ENCODE measurements at regions not wholly inside any gene's neighbourhood (a gene's known extent, or its start where the extent isn't known, plus 50 kb on each side); places are given as distances from the start of the nearest gene placed in this dataset.
"Not testable (repeated sequence)": the region's sequence is repeated elsewhere in the genome, so short reads cannot be mapped to it uniquely, and the experiment has no call there.

GRCh38 chr7:67486401-67486800 lies 489.8 kb downstream of the TYW1 start:
- DNase-seq: no peak

DNA sequence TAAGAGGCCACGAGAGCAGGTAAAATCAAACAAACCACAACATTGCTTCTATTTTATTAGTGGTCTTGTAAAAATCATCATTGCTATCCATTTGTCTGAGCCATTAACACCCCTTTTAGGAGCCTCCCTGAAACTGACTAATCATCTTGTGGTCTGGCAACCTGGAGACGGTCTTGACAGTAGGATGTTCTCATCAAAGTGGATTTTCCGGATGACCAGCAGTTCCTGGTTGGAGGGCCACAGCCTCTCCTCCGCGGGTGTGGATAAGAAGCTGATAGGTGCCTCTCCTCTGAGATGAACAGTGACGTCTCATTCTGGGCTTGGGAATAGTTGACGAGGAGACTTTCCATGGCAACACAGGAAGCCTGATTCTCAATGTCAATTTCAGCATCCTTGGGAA lies 490.7 kb downstream of the TYW1 start:
- DNase-seq: no peak

GRCh38 chr7:67489881-67490280 lies 493.2 kb downstream of the TYW1 start:
- DNase-seq: no peak

DNA sequence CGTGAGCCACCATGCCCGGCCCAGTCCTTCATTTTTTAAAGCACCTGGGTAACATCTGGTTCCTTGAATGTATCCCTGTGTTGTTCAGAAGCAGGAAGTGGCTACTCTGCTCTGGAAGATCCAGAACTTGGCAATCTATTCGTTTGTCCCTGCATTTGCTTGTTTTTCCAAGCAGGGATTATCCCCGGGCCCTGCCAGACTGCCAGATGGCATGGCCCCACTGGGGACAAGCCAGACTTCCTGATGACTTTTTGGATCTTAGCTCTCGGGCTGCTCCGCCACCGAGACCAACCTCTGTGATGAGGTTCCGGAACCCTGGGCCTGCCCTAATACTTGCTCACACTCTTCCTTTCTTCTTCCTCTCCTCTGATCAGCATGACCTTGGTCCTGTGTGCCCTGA lies 496.7 kb downstream of the TYW1 start:
- no peak for DNase-seq

DNA sequence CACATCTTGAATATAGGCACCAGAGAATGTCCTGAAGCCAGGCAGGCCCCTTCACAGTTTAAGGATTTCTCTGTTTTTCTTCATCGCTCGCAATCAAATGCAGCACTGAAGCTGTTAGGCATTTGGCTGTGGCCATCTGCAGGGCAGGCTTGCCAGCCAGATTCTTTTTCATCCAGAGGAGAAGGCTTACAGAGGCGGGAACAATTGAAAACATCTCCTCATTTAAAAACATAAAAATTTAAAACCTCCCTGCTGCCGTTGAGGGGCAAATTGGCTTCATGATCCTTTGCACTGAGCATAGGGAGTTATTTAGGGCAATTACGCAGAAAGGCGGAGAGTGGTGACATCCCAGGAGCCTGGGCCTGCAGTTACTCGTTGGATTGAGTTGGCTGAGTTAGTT lies 500.0 kb downstream of the TYW1 start:
- no peak for DNase-seq

- not testable (repeated sequence) for DNase-seq
These were observed 501.3 kb downstream of the TYW1 start for GRCh38 chr7:67497914-67498313.

DNA sequence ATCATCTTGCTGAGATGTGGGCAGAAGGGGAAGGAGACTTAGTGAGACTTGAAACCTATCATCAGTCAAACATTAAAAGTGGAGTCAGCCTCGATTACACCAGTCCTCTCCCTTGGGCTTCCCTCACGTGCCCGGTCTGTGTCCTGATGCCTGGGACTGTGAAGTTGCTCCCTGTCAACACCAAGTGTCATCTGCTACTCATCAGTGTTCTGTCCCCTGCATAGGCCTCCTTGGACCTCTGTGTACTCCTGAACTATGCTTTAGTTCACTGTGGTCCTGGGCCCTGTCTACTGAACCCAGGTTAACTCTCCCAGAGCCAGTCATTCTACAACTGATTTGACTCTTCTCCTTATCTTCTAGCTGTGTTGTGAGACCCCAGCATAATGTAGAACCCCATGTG lies 506.3 kb downstream of the TYW1 start:
- no peak for DNase-seq

- no peak for DNase-seq
These were observed 508.8 kb downstream of the TYW1 start for GRCh38 chr7:67505449-67505848.

DNA sequence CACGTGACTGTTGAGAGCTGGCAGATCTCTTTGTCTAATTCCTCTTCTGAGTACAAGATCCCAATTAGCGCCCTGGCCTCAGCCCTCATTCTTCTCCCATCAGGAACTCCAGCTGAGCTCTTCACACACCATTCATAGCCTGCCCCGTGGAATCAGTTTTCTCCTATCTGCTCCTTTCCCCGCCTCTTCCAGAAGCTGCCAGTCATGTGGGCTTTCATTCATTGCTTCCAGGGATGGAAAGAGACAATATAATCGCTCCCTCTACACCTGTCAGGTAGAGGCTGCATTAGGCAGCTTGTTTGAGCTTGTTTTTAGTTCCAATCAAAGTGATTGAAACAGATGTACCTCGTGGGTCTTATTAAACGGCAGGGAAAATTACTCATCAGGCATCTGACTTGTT lies 515.8 kb downstream of the TYW1 start:
- no peak for DNase-seq

DNA sequence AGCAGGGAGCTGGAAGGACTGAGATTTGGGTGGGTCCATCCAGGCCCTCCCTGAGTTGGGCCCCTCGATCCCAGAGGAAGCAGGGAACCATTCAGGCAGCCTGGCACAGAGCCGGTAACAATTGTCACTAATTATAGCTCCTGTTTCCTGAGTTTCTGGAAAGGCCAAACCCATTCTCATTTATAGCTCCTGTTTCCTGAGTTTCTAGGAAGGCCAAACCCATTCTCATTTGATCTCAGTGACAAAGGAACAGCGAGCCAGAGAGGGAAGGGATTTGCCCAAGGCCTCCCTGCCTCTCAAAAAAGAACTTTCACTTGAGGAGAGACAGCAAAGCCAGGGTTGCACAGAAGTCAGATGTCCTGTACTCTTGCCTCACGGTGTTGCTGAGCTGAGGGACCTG lies 521.9 kb downstream of the TYW1 start:
- no peak for DNase-seq

DNA sequence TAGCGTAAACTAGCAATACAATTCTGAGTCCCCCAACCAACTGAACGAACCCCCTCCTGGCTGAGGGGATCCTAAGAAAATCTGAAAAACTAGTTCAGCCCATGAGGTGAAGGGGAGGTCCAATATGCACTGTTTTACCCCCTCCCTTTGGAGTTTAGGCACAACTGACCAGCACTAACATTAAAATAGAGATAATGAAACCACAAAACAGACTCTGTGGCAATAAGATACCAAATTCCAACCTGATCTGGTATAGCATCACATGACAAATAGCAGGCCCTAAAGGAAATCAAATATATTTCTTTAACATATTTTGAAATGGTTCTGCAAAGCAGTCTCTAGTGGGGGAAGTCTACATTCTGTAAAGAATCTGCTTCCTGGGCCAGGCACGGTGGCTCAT lies 522.5 kb downstream of the TYW1 start:
- DNase-seq: no peak

DNA sequence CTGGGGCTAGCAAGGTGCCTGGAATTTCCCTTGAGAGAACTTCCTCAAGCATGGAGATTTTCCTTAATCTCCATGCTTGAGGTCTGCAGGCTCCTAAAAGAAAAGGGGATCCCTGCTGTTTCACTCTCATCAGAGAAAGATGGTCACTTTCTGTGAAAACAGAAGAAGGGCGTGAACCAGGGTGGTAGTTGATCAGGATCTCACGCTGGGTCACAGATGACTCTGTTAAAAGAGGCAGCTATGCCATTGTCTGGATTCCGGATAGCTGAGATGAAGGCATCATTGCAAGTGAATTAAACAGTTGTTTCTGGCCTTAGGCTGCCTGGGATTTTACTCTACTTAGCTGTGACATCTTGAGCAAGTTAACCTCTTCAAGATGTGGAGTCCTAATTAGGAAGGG lies 525.9 kb downstream of the TYW1 start:
- no peak for DNase-seq

GRCh38 chr7:67523713-67524112 lies 527.1 kb downstream of the TYW1 start:
- DNase-seq: no peak

- DNase-seq: no peak
These were observed 529.0 kb downstream of the TYW1 start for GRCh38 chr7:67525588-67525987.

GRCh38 chr7:67535241-67535989 lies 538.8 kb downstream of the TYW1 start:
- DNase-seq: no peak

GRCh38 chr7:67542916-67543315 lies 546.3 kb downstream of the TYW1 start:
- no peak for DNase-seq

DNA sequence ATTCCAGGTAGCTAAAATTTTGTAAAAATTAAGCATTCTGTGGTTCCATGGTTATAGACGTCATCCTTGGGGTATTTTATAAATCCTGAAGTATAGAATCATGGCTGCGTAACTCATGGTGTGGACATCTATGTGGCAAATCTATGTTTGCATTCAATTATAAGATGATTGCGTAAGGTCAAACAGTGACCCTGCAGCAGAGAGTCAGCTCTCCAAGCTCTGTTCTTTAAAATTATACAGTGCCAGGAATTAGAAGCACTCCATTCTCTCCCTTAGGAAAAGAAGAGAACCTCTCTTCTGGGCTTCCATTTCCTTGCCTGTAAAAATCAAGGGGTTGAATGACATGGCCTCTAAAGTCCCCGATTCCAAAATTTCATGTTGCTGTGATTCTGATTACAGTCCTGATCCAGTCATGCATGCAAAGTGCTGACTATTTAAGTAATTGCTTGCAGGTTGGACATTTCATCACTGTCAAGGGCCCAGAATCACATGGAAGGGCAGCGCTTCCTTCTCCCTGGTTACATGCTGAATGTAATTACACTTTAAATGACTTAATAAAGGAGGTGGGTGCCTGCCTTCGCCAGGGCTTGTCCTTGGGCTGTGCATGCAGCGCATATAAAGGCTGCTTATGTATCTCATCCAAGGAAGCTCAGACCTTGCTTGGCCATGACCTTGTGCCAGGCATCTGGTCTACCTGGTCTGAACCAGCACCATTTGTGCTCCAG lies 550.7 kb downstream of the TYW1 start:
- DNase-seq: no peak

DNA sequence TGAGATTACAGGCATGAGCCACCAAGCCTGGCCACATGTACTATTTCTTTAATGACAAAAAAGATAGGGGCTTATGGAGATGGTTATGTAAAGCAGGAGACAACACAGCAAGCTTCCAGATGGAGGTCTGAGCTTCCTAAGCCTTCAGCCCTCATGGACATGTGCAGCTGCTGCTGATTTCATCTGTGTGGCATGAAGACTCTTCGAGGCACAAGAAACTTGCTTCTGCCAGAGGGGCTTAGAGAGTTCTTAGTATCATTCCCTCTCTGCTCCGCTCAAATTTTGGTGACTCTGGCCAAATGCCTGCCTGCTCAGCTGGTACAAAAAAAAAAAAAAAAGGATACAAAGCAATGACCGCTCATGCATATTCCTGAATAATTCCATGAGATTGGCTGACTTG lies 552.5 kb downstream of the TYW1 start:
- DNase-seq: no peak

DNA sequence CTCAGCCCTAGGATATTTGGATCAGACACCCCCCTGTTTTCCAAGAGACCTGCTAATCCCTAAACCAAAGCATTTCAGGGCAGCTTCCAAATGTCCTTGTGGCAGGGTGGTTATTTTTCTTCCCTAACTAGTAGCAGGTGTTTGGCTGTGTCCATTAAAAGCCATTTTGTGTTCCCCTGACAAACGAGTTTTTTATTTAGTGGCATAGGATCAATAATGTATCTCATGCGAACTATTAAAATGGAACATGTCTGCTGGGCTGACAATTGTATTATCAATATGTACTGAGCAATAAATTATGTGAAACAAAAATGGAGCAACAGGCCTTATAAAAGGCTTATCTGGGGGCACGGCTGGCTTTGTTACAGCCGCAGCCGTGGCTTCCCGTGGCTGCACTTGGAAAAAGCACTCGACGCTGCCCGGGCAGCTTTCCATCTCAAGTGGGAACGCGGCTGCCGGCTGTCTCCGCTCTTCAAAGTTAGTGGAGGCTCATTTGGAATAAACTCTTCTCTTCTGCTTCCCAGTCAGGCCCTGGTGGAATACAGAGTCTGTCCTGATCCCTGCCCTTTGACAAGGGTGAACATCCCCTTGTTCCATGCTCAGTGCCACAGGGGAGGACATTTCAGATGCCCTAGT lies 554.3 kb downstream of the TYW1 start:
- DNase-seq: no peak

DNA sequence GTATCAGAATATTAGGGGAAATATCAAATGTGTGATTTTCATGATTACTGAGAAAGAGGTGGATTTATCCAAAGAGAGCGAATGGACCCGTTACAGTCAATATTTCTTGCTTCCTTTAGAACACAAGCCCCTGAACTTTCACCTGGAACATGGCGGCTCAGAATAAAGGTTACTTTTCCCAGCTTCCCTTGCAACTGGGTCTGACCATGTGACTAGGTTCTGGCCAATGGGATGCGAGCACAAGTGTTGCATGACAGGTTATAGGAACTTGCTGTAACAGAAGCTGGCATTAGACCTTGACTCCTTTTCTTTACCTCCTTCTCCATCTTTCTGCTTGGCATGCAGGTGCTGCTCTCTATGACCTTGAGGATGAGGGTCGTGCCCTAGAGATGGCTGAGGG lies 556.1 kb downstream of the TYW1 start:
- DNase-seq: no peak

- DNase-seq: no peak
These were observed 556.7 kb downstream of the TYW1 start for GRCh38 chr7:67553378-67553777.

DNA sequence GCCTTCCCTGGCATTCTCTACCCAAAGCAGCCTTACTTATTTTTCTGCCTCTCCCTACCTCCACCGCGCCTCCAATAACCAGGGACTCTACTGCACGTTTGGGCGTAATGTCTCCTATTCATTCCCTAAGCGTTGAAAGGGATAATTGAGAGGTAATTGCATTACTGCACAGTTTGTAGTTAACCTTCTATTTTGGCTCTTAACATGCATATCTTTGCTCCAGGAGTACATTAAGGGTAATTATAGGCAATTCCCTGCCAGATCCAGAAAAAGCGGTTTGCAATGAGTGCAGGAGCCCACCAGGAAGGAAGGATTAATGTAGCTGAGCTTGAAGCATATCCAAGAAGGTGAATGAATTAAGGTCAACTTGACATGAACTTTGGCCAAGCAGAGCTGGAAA lies 558.4 kb downstream of the TYW1 start:
- no peak for DNase-seq

- DNase-seq: no peak
These were observed 568.3 kb downstream of the TYW1 start for GRCh38 chr7:67564959-67565358.

DNA sequence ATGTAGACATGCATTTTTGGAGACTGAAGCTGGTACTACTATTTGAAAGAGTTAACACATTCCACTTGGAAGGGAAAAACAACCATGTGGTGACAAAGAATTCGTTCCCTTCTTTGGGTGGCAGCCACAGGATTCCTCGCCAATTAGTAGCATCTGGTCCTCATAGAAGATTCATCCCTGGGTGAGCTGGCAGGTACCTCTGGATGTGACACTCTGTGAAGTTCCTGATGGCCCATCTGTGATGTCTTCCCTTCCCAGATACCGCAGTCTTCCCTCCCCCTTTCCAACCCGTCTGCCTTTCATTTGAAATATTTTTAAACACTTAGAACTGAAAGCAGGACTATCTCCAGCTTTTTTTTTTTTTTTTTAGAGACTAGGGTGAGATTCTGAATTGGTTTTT lies 569.5 kb downstream of the TYW1 start:
- DNase-seq: no peak

All from CD4-positive, alpha-beta T cell treated with Interleukin-1 beta for 1 hour (primary cell).